ENCODE measurements at regions not wholly inside any gene's neighbourhood (a gene's known extent, or its start where the extent isn't known, plus 50 kb on each side); places are given as distances from the start of the nearest gene placed in this dataset.

- TF ChIP-seq MAX (IDR thresholded peaks at IDR 0.05) (no peak), TEAD4 (IDR thresholded peaks at IDR 0.05) (no peak), EGR1 (IDR thresholded peaks at IDR 0.05) (no peak), ZBTB7A (IDR thresholded peaks at IDR 0.05; ENCODE audit: low read depth) (no peak), REST (IDR thresholded peaks at IDR 0.05; ENCODE audit: low read depth) (no peak), RAD21 (IDR thresholded peaks at IDR 0.05; ENCODE audit: low read depth) (no peak), NFIC (IDR thresholded peaks at IDR 0.05) (no peak)
Measured at GRCh38 chr3:128556384-128556783, 63.4 kb upstream of the GATA2 start.

Measured in Ishikawa (cell line).